ENCODE measurements at regions not wholly inside any gene's neighbourhood (a gene's known extent, or its start where the extent isn't known, plus 50 kb on each side); places are given as distances from the start of the nearest gene placed in this dataset.

DNA sequence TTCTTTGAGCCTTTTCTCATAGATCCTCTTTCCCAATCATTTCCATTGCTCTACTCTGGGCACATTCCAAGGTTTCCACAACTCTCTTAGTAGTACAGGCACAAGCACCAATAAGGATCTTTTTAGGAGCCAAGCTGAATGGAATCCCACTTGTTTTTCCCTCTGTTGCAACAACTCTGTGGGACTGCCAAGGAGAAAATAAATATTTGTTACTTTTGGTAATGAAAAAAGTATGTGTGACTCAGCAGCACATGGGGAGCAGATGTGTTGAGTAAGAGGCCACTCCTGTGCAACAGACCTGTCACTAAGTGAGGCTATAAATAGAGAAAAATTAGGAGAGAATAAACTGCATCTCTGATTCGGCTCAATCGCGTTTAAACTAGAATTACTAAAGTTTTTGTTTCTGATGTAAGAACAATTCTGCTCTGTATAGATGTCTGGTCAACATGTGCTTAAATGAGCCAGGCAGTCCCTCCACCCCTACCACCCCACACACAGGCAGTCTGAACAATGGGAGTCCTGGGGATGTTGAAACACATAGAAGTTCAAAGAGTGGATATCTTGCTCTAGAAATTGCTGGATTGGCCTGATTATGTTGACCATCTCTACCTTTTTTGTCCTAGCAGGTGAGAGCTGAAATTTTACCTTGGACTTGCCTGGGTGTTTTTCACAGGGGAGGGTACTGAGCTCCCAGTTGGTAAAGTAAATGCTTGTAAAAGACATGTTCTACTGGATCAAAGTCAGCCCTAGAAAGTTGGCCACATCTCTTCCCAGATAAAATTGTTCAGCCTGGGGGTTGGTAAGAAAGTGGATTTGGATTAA lies 244.3 kb upstream of the NOVA1 start:
- TF ChIP-seq, protein P1, sequence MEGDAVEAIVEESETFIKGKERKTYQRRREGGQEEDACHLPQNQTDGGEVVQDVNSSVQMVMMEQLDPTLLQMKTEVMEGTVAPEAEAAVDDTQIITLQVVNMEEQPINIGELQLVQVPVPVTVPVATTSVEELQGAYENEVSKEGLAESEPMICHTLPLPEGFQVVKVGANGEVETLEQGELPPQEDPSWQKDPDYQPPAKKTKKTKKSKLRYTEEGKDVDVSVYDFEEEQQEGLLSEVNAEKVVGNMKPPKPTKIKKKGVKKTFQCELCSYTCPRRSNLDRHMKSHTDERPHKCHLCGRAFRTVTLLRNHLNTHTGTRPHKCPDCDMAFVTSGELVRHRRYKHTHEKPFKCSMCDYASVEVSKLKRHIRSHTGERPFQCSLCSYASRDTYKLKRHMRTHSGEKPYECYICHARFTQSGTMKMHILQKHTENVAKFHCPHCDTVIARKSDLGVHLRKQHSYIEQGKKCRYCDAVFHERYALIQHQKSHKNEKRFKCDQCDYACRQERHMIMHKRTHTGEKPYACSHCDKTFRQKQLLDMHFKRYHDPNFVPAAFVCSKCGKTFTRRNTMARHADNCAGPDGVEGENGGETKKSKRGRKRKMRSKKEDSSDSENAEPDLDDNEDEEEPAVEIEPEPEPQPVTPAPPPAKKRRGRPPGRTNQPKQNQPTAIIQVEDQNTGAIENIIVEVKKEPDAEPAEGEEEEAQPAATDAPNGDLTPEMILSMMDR (IDR thresholded peaks at IDR 0.05), result no peak

DNA sequence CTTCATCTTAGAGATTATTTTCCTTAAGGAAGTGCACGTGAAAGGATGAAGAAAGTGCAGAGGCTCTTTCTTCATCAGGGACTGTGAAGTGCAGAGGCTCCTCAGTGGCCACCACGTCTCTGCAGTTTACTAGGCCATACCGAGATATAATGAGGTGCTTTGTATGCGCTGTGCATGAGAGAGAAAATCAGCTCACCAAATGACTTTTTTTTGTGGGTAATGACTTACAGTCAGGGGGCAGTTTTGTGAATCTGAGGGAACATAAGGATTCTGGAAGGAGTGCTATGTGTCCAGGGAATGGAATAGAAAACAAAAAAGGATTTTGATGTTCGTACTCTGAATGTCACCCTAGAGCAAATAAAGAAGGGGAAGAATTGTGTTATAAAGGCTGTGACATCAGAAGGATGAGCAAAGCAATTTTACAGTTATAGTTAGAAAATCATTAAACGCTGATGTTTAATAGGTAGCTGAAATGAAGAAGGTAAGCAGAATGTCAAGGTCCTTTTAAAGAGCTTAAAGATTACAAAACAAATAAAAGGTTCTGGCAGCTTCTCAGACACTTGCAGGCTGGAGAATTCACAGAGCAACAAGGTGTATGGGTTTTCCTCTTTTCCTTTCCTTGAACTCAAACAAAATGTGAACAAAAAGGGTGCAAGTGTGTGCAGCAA lies 247.5 kb upstream of the NOVA1 start:
- TF ChIP-seq, protein P1 (IDR thresholded peaks at IDR 0.05), result no peak

DNA sequence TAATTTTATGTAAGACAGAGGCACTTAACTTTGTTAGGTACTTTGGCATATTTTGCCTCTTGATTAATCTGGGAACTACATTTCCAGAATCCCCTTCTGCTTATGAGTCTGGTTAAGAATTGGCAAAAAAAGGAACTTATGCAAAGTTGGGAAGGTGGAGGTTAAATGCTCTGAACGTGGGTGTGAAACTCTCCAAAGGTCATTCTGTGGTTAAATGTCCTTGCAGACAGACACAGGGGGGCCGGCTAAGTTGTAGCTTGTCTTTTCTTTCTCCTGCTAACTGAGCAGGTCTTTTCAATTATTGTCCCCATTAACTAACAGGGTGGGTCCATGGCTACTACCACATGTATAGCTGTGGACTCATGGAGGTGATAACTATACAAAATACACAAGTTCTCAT lies 248.6 kb upstream of the NOVA1 start:
- TF ChIP-seq, protein P1 (IDR thresholded peaks at IDR 0.05), result no peak

DNA sequence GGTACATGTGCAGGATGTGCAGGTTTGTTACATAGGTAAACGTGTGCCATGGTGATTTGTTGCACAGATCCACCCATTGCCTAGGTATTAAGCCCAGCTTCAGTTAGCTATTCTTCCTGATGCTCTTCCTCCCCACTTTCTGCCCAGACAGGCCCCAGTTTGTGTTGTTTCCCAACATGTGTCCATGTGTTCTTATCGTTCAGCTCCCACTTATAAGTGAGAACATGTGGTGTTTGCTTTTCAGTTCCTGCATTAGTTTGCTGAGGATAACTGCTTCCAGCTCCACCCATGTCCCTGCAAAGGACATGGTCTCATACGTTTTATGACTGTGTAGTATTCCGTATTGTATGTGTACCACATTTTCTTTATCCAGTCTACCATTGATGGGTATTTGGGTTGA lies 251.7 kb upstream of the NOVA1 start:
- TF ChIP-seq, protein P1 (IDR thresholded peaks at IDR 0.05), result no peak

DNA sequence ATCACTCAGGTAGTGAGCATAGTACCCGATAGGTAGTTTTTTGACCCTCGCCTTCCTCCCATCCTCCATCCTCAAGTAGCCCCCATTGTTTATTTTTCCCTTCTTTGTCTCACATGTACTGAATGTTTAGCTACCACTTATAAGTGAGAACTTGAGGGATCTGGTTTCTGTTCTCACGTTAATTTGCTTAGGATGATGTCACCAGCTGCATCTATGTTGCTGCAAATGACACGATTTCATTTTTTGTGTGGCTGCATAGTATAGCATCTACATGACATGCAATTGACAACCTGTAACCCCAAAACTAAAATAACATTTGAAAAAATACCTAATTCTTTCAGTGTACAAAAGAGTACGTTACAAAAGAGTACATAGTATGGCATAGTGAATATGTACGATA lies 254.0 kb upstream of the NOVA1 start:
- TF ChIP-seq, protein P1 (IDR thresholded peaks at IDR 0.05), result no peak

DNA sequence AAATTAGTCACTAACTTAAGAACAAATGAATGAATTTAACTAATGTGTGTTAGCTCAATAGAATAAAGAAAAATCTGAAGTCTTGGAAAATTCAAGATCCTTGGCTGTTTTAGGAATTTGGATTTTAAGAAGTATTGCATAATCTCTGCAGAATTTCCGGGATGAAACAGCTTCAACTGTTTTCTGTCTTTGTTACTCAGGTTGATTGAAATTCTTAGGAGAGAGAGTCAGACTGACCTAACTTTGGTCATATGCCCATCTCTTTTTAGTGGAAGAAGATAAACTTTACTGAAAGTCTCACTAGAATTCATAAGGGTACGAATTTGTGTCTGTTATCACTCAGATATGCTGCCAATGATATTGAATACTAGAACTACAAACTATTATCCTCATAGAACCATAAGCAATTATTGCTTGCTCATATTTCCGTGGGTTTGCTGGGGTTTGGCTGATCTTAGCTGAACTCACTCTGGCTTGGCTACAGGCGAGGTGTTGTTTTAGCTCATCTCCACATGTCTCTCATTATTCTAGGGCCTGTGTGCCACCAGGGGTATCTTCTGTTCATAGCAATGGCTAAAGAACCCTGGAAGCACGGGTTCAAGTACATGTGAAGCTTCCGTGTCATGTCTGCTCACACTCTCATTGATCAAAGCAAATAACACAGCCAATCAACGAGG lies 257.4 kb upstream of the NOVA1 start:
- TF ChIP-seq, protein P1 (IDR thresholded peaks at IDR 0.05), result no peak

DNA sequence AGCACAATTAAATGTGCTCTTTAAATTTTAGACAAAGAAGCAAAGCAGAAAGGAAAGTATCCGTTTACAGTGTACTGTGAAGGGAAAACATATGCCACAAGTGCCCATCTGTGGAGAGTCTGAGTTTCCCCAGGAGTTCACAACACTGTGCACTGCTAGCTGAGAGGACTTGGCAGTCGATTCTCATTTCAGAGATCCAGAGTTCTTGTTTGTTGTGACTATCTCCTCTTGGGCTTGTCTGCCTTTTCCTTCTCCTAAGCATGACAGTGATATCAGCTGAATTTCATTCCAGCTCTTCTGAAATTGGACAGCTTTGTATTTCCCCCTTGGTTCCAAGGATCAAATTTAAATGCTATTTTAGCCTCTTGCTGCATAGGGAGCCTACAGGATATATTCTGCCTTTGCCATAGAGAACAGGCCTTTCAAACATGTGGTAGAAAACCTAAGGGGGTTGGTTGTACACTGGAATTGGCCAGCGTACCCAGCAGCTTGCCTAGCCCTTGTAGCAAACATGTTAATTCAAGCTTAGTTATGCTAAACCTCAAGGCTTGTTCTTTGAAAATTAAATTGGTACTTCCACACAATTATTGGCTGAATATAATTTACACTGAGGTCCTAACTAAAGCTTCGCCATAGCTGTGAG lies 259.2 kb upstream of the NOVA1 start:
- TF ChIP-seq, protein P1 (IDR thresholded peaks at IDR 0.05), result no peak

Measured in LNCAP (cell line).